Activated T-helper 17 cell treated with anti-CD3 and anti-CD28 coated beads, Interleukin-2, amount 50 U/mL, for 72 hours (primary cell): ENCODE measurements at regions not wholly inside any gene's neighbourhood (a gene's known extent, or its start where the extent isn't known, plus 50 kb on each side); places are given as distances from the start of the nearest gene placed in this dataset.

ENCODE experiments used
- ATAC-seq: fragments of 150-1000 bp; cut with Tn5 transposase; replicated peaks from 2 replicates; pipeline ENCODE4 v1.10.0; 2021; ENCODE audit warnings: mild to moderate bottlenecking, moderate library complexity
- H3K27ac Mint-ChIP-seq: one replicate; pipeline ENCODE4 v1.8.0; 2022; ENCODE audit warnings: mixed read lengths
- H3K27me3 Mint-ChIP-seq: one replicate; pipeline ENCODE4 v1.8.0; 2022; ENCODE audit warnings: mixed read lengths
- H3K36me3 Mint-ChIP-seq: one replicate; pipeline ENCODE4 v1.8.0; 2022; ENCODE audit warnings: low read depth, mild to moderate bottlenecking, mixed read lengths
- H3K4me1 Mint-ChIP-seq: one replicate; pipeline ENCODE4 v1.8.0; 2022; ENCODE audit warnings: mixed read lengths
- H3K4me3 Mint-ChIP-seq: one replicate; pipeline ENCODE4 v1.8.0; 2022; ENCODE audit warnings: mild to moderate bottlenecking, mixed read lengths
- H3K9me3 Mint-ChIP-seq: one replicate; pipeline ENCODE4 v1.8.0; 2022; ENCODE audit warnings: mixed read lengths

GRCh38 chr22:49149721-49150608 lies 677.7 kb downstream of the BRD1 start:
- Mint-ChIP-seq H3K4me1 (no peaks in the 10 kb centered on the region), H3K27ac (no peak overlapping the region), H3K27me3 (peaks cover 12% of the 10 kb centered on the region), H3K36me3 (no peaks in the 10 kb centered on the region), H3K9me3 (no peaks in the 10 kb centered on the region), H3K4me3 (no peak overlapping the region)
- no peak for ATAC-seq

GRCh38 chr22:49148895-49149418 lies 678.7 kb downstream of the BRD1 start:
- H3K27me3 Mint-ChIP-seq = peaks cover 17% of the 10 kb centered on the region
- H3K9me3 Mint-ChIP-seq = no peaks in the 10 kb centered on the region
- ATAC-seq = no peak
- no peak overlapping the region for H3K27ac Mint-ChIP-seq
- H3K4me1 Mint-ChIP-seq = no peaks in the 10 kb centered on the region
- H3K36me3 Mint-ChIP-seq = no peaks in the 10 kb centered on the region
- H3K4me3 Mint-ChIP-seq = no peak overlapping the region

- no peak for ATAC-seq
- Mint-ChIP-seq H3K4me3 (no peak overlapping the region), H3K27me3 (peaks cover 17% of the 10 kb centered on the region), H3K27ac (no peak overlapping the region), H3K9me3 (no peaks in the 10 kb centered on the region), H3K36me3 (no peaks in the 10 kb centered on the region), H3K4me1 (no peaks in the 10 kb centered on the region)
Measured at GRCh38 chr22:49147617-49148175, 680.0 kb downstream of the BRD1 start.

- Mint-ChIP-seq H3K27me3 (peaks cover 17% of the 10 kb centered on the region), H3K9me3 (no peaks in the 10 kb centered on the region), H3K4me3 (no peak overlapping the region), H3K27ac (no peak overlapping the region), H3K4me1 (no peaks in the 10 kb centered on the region), H3K36me3 (no peaks in the 10 kb centered on the region)
- ATAC-seq = no peak
Measured at GRCh38 chr22:49147171-49147570, 680.5 kb downstream of the BRD1 start.

GRCh38 chr22:49146511-49146910 lies 681.2 kb downstream of the BRD1 start:
- Mint-ChIP-seq H3K4me3 (no peak overlapping the region), H3K36me3 (no peaks in the 10 kb centered on the region), H3K9me3 (no peaks in the 10 kb centered on the region), H3K27me3 (peaks cover 22% of the 10 kb centered on the region), H3K4me1 (no peaks in the 10 kb centered on the region), H3K27ac (no peak overlapping the region)
- ATAC-seq = no peak

- Mint-ChIP-seq H3K4me1 (no peaks in the 10 kb centered on the region), H3K36me3 (no peaks in the 10 kb centered on the region), H3K27ac (no peak overlapping the region), H3K4me3 (no peak overlapping the region), H3K27me3 (peaks cover 25% of the 10 kb centered on the region), H3K9me3 (no peaks in the 10 kb centered on the region)
- no peak for ATAC-seq
Measured at GRCh38 chr22:49143812-49144211, 683.9 kb downstream of the BRD1 start.

- no peaks in the 10 kb centered on the region for H3K36me3 Mint-ChIP-seq
- H3K27ac Mint-ChIP-seq = no peak overlapping the region
- H3K4me1 Mint-ChIP-seq = no peaks in the 10 kb centered on the region
- H3K27me3 Mint-ChIP-seq = peaks cover 27% of the 10 kb centered on the region
- no peak for ATAC-seq
- H3K4me3 Mint-ChIP-seq = no peak overlapping the region
- no peaks in the 10 kb centered on the region for H3K9me3 Mint-ChIP-seq
Measured at GRCh38 chr22:49142891-49143290, 684.8 kb downstream of the BRD1 start.

GRCh38 chr22:49142296-49142695 lies 685.4 kb downstream of the BRD1 start:
- peaks cover 26% of the 10 kb centered on the region for H3K27me3 Mint-ChIP-seq
- no peaks in the 10 kb centered on the region for H3K4me1 Mint-ChIP-seq
- no peak overlapping the region for H3K4me3 Mint-ChIP-seq
- H3K9me3 Mint-ChIP-seq = no peaks in the 10 kb centered on the region
- no peak overlapping the region for H3K27ac Mint-ChIP-seq
- H3K36me3 Mint-ChIP-seq = no peaks in the 10 kb centered on the region
- ATAC-seq = no peak

- Mint-ChIP-seq H3K4me3 (no peak overlapping the region), H3K27ac (no peak overlapping the region), H3K27me3 (peaks cover 26% of the 10 kb centered on the region), H3K9me3 (no peaks in the 10 kb centered on the region), H3K36me3 (no peaks in the 10 kb centered on the region), H3K4me1 (no peaks in the 10 kb centered on the region)
- no peak for ATAC-seq
Measured at GRCh38 chr22:49141761-49142160, 685.9 kb downstream of the BRD1 start.

- Mint-ChIP-seq H3K4me1 (no peaks in the 10 kb centered on the region), H3K36me3 (no peaks in the 10 kb centered on the region), H3K27me3 (peaks cover 29% of the 10 kb centered on the region), H3K4me3 (no peak overlapping the region), H3K9me3 (no peaks in the 10 kb centered on the region), H3K27ac (no peak overlapping the region)
- ATAC-seq = no peak
Measured at GRCh38 chr22:49140911-49141665, 686.6 kb downstream of the BRD1 start.

- Mint-ChIP-seq H3K9me3 (no peaks in the 10 kb centered on the region), H3K4me1 (no peaks in the 10 kb centered on the region), H3K36me3 (no peaks in the 10 kb centered on the region), H3K27me3 (peaks cover 37% of the 10 kb centered on the region), H3K4me3 (no peak overlapping the region), H3K27ac (no peak overlapping the region)
- no peak for ATAC-seq
Measured at GRCh38 chr22:49139492-49140151, 688.1 kb downstream of the BRD1 start.

GRCh38 chr22:49138250-49138790 lies 689.4 kb downstream of the BRD1 start:
- no peaks in the 10 kb centered on the region for H3K4me1 Mint-ChIP-seq
- H3K36me3 Mint-ChIP-seq = no peaks in the 10 kb centered on the region
- no peak overlapping the region for H3K27ac Mint-ChIP-seq
- no peak overlapping the region for H3K4me3 Mint-ChIP-seq
- no peak for ATAC-seq
- peaks cover 32% of the 10 kb centered on the region for H3K27me3 Mint-ChIP-seq
- no peaks in the 10 kb centered on the region for H3K9me3 Mint-ChIP-seq

GRCh38 chr22:49137206-49137840 lies 690.4 kb downstream of the BRD1 start:
- H3K27me3 Mint-ChIP-seq = peaks cover 38% of the 10 kb centered on the region

GRCh38 chr22:49136816-49137180 lies 690.9 kb downstream of the BRD1 start:
- Mint-ChIP-seq H3K4me3 (no peak overlapping the region), H3K27me3 (peaks cover 38% of the 10 kb centered on the region), H3K27ac (no peak overlapping the region), H3K4me1 (no peaks in the 10 kb centered on the region), H3K9me3 (no peaks in the 10 kb centered on the region), H3K36me3 (no peaks in the 10 kb centered on the region)
- ATAC-seq = no peak

More at GRCh38 chr22:49137206-49137840, 690.4 kb downstream of the BRD1 start:
- Mint-ChIP-seq H3K36me3 (no peaks in the 10 kb centered on the region), H3K4me3 (no peak overlapping the region), H3K27ac (no peak overlapping the region), H3K4me1 (no peaks in the 10 kb centered on the region), H3K9me3 (no peaks in the 10 kb centered on the region)
- no peak for ATAC-seq
